ENCODE measurements at regions not wholly inside any gene's neighbourhood (a gene's known extent, or its start where the extent isn't known, plus 50 kb on each side); places are given as distances from the start of the nearest gene placed in this dataset.

DNA sequence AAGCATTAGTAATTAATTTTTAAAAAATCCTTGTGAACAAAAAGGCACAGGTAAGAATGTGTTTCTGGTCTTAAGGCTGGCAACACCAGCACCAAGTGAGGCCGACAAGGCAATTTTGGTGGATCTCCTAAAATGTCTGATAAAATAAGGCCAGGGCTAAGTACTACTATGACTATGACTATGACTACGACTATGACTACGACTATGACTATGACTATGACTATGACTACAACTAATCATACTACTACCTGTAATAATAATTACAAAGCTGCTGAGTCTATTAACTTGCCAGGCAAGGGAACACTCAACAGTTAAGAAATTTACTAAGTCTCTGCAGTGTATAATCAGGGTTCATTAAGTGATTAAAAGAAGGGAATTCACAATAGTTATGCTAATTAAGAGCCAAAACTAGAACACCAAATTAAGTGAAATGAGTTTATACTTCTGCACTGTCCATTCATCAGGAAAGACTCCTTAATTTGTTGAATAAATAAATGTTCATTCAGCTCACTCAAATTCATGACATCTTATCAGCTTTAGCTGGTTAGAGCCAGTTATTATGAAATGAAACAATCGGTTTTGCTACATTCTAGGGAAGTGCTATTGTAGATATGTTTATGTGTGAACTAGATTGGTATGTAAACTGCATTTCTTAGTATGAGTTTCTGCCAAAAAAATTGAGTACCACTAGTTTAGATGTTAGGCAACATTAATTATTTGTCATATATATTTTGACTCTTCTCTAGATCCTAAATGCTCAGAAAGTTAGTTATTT is 1626.2 kb upstream of the PCDH20 start:
- no peaks in the 10 kb centered on the region for H3K4me1 ChIP-seq (ENCODE audit: low read length)
- no peak overlapping the region for H3K4me3 ChIP-seq (ENCODE audit: low read length)
- H3K4me2 ChIP-seq (ENCODE audit: low read depth, low read length) = no peak overlapping the region
- no peaks in the 10 kb centered on the region for H3K36me3 ChIP-seq (replicated peaks; ENCODE audit: insufficient read depth, low read length)
- H3K9me2 ChIP-seq (replicated peaks; ENCODE audit: insufficient read depth, low read length) = no peaks in the 10 kb centered on the region
- no peak for DNase-seq
- no peak overlapping the region for H3K27ac ChIP-seq (ENCODE audit: low read length)
- H3K27me3 ChIP-seq (replicated peaks; ENCODE audit: insufficient read depth, low read length) = no peaks in the 10 kb centered on the region
- no peak overlapping the region for H3K9ac ChIP-seq (ENCODE audit: low read length)
- no peaks in the 10 kb centered on the region for H3K79me2 ChIP-seq (ENCODE audit: low read length)
- H2AFZ ChIP-seq (ENCODE audit: low read length) = no peak overlapping the region
- H4K20me1 ChIP-seq (ENCODE audit: insufficient read depth, low read length) = no peaks in the 10 kb centered on the region
- H3K9me3 ChIP-seq (replicated peaks; ENCODE audit: insufficient read depth, low read length) = no peaks in the 10 kb centered on the region
- TF ChIP-seq, protein P1, sequence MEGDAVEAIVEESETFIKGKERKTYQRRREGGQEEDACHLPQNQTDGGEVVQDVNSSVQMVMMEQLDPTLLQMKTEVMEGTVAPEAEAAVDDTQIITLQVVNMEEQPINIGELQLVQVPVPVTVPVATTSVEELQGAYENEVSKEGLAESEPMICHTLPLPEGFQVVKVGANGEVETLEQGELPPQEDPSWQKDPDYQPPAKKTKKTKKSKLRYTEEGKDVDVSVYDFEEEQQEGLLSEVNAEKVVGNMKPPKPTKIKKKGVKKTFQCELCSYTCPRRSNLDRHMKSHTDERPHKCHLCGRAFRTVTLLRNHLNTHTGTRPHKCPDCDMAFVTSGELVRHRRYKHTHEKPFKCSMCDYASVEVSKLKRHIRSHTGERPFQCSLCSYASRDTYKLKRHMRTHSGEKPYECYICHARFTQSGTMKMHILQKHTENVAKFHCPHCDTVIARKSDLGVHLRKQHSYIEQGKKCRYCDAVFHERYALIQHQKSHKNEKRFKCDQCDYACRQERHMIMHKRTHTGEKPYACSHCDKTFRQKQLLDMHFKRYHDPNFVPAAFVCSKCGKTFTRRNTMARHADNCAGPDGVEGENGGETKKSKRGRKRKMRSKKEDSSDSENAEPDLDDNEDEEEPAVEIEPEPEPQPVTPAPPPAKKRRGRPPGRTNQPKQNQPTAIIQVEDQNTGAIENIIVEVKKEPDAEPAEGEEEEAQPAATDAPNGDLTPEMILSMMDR (IDR thresholded peaks at IDR 0.05; ENCODE audit: low read length) = no peak
- no peak for TF ChIP-seq EZH2phosphoT487 (IDR thresholded peaks at IDR 0.05; ENCODE audit: low read length)
- TF ChIP-seq EZH2 (optimal IDR thresholded peaks at IDR 0.05; ENCODE audit: low read depth, low read length) = no peak
- H3F3A ChIP-seq (ENCODE audit: insufficient read depth, low read length) = no peaks in the 10 kb centered on the region

DNA sequence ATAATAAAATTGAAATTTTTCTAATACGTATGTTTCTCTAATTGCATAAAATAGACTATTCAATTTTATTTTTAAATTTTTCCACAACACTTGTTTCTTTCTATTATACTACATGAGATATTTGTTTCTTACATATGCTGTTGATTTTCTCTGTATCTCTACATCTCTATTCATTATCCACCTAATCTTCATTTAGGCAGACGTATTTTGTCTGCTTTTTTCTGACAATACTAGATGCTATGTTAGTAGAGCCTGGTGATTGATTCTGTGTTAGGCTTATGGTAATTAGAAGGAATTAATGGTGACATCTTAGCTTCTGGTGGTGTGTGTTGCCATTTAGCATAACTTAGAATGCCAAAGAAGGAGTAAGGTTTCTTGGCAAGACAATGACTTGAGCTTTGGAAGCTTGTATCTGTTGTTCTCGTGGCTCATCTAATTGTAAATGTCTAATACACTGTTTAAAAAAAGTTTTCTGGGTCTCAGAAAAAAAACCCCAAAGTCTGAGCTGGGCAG is 1610.7 kb upstream of the PCDH20 start:
- Histone ChIP-seq H3F3A (ENCODE audit: insufficient read depth, low read length) (no peaks in the 10 kb centered on the region), H3K9me2 (replicated peaks; ENCODE audit: insufficient read depth, low read length) (no peaks in the 10 kb centered on the region), H4K20me1 (ENCODE audit: insufficient read depth, low read length) (no peaks in the 10 kb centered on the region), H3K9ac (ENCODE audit: low read length) (no peak overlapping the region), H2AFZ (ENCODE audit: low read length) (no peak overlapping the region), H3K4me1 (ENCODE audit: low read length) (no peaks in the 10 kb centered on the region), H3K36me3 (replicated peaks; ENCODE audit: insufficient read depth, low read length) (no peaks in the 10 kb centered on the region), H3K9me3 (replicated peaks; ENCODE audit: insufficient read depth, low read length) (no peaks in the 10 kb centered on the region), H3K4me3 (ENCODE audit: low read length) (no peak overlapping the region), H3K4me2 (ENCODE audit: low read depth, low read length) (no peak overlapping the region), H3K27ac (ENCODE audit: low read length) (no peak overlapping the region), H3K79me2 (ENCODE audit: low read length) (no peaks in the 10 kb centered on the region), H3K27me3 (replicated peaks; ENCODE audit: insufficient read depth, low read length) (no peaks in the 10 kb centered on the region)
- no peak for TF ChIP-seq EZH2phosphoT487 (IDR thresholded peaks at IDR 0.05; ENCODE audit: low read length)
- TF ChIP-seq, protein P1 (IDR thresholded peaks at IDR 0.05; ENCODE audit: low read length) = no peak
- no peak for TF ChIP-seq EZH2 (optimal IDR thresholded peaks at IDR 0.05; ENCODE audit: low read depth, low read length)
- no peak for DNase-seq

DNA sequence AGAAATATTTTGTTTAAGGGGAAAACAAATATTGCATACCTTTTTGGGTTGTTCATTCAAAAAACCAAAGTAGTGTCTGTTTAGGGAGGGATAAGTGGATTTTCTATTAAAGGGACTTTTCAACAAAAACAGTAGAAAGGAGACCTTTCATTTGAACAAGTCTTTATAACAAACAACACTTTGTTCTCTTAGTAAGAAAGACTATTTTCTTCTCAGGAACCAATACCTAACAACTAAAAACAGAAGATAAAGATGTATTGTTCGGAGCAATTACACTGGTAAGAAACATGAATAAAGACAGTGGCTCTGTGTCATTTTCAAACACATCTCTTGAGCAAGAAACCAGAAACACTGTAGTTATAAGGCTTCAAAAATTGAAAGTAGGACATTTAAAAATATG is 1610.1 kb upstream of the PCDH20 start:
- DNase-seq = no peak
- H3F3A ChIP-seq (ENCODE audit: insufficient read depth, low read length) = no peaks in the 10 kb centered on the region
- H3K4me1 ChIP-seq (ENCODE audit: low read length) = no peaks in the 10 kb centered on the region
- no peak overlapping the region for H3K9ac ChIP-seq (ENCODE audit: low read length)
- H3K79me2 ChIP-seq (ENCODE audit: low read length) = no peaks in the 10 kb centered on the region
- no peak overlapping the region for H3K4me3 ChIP-seq (ENCODE audit: low read length)
- H3K27me3 ChIP-seq (replicated peaks; ENCODE audit: insufficient read depth, low read length) = no peaks in the 10 kb centered on the region
- no peaks in the 10 kb centered on the region for H3K9me2 ChIP-seq (replicated peaks; ENCODE audit: insufficient read depth, low read length)
- H3K36me3 ChIP-seq (replicated peaks; ENCODE audit: insufficient read depth, low read length) = no peaks in the 10 kb centered on the region
- no peak overlapping the region for H2AFZ ChIP-seq (ENCODE audit: low read length)
- no peak overlapping the region for H3K4me2 ChIP-seq (ENCODE audit: low read depth, low read length)
- no peak overlapping the region for H3K27ac ChIP-seq (ENCODE audit: low read length)
- H4K20me1 ChIP-seq (ENCODE audit: insufficient read depth, low read length) = no peaks in the 10 kb centered on the region
- TF ChIP-seq EZH2 (optimal IDR thresholded peaks at IDR 0.05; ENCODE audit: low read depth, low read length) (no peak), EZH2phosphoT487 (IDR thresholded peaks at IDR 0.05; ENCODE audit: low read length) (no peak)
- TF ChIP-seq, protein P1 (IDR thresholded peaks at IDR 0.05; ENCODE audit: low read length) = no peak
- no peaks in the 10 kb centered on the region for H3K9me3 ChIP-seq (replicated peaks; ENCODE audit: insufficient read depth, low read length)

All from MM.1S (cell line).